ENCODE measurements at regions not wholly inside any gene's neighbourhood (a gene's known extent, or its start where the extent isn't known, plus 50 kb on each side); places are given as distances from the start of the nearest gene placed in this dataset.

DNA sequence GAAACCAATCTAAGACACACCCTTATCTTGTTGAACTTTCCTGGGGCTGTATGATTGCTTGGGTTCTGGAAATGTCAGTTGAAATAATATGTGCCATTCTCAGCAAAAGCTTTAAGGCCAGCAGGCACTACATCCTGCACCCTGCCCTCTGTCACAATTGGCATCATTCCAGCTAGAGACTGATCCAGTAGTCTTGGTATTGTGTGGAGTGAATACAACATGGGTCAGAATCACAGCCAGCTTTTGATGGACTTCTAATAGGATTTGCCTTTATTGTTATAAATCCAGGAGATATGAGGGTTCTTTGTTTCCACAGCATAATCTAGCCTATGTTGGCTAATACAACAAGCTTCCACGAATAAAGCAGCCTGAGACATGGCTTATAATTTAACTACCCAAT is 617.0 kb upstream of the CDH2 start:
- no peak for DNase-seq

DNA sequence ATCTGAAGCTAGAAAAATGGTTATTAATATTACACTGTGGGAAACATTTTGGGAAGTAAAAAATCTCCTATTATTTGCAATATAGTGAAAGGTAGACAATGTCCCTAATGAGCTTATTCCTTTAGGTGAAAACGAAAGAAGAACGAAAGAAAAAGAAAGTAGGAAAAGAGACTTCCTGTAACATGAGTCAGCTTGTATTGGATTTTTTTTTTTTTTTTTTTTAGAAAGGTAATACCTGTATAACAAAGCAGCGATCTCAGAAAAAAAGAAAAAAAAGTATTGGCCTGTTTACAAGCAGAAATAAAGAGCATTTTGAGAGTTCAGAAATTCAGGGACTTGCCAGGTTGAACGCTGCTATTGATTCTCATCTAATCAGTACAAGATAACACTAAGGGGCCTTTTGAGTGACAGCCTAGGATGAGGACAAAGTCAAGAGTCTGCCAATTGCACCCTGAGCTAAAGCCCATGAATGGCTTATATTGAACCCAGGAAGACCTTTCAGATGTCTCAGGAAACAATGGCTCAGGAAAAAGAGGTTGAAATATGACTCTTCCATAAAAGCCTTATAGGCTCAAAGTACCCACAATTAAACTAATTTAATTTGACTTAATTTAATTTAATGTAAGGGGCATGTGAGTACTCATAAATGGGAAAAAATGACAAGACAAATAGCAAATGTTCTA is 615.6 kb upstream of the CDH2 start:
- peak; percentile 40 for DNase-seq

DNA sequence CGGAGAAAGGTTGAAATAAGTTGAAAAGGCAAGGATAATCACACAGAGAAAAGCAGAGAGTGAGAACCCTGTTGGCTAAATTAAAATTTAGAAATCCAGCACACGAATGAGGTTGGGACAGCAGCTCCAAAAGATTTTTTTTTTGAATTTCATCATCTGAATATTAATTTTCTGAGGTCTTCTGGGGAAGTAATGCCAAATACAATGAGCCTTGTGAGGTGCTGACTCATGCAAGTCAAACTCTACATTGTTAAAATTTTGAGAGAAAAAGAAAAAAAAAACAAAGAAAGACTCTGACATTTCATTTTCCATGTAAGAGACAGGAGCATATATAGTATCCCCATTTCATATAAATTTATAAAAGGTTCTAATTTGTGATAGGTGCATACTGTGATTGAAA is 614.2 kb upstream of the CDH2 start:
- no peak for DNase-seq

DNA sequence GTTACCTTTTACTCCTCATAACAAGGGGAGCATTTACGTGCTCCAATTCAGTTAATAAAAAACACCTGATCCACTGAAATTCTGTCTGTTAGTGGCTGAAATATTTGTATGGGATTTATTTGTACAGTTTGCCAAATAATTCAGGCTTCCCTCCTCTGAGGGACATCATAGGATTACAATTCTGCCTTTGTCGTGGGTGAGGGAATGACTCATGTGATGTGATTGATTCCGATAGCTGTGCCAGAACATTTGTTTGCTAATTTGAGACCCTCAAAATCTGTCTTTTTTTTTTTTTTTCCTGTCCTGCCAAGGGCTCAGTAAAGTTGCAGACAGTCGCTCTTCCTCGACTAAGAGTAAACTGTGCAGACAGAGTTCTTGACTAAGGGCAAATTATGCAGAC is 612.6 kb upstream of the CDH2 start:
- no peak for DNase-seq

DNA sequence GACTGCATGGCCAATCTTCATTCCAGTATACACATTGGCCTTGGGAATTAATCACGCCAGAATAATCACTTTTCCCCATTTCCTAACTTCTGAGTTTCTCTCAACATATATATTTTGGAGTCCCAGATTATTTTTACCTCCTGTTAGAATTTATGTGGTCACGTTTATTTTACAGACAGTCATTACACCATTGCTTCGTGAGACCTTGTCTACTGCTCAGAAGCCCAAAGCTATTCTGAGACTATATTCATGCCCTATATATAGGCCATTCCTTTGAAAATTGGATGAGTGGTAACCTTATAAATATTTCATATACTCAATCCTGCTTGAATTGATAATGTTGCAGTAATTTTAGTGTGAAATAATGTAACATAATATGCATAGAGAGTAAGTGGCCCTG is 610.0 kb upstream of the CDH2 start:
- no peak for DNase-seq

DNA sequence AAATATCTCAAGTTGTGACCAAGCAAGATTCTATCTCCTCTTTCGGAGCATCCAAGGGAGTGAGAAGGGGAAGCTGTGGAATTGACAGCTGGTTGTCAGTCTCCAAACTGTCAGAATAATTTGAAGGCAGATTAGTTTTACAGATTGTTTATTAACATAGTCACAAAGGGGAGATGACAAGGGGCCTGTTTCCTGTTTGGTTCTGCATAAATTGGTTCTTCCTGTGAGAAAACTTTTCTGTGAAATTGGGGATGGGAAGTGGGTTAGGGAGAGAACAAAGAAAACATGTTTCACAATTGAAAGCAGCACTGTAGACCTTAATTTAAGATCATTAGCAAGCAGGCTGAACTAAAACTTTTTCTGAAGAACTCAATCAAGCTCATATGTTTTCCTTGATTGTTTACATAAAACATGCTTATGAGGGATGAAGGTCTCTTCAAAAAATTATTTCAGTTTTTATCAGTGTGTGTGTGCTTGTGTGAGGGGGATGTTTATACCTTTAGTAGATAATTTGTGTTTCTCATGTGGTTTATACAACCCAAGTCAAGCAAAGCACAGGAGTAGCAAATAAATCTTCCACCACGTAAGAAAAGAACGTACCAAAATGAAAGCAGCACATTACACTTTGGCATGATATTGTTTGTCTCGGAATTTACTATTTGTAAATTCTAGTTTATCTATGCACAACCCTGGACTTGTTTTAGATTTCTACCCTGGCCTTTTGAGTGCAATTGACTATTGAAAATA is 604.9 kb upstream of the CDH2 start:
- no peak for DNase-seq

DNA sequence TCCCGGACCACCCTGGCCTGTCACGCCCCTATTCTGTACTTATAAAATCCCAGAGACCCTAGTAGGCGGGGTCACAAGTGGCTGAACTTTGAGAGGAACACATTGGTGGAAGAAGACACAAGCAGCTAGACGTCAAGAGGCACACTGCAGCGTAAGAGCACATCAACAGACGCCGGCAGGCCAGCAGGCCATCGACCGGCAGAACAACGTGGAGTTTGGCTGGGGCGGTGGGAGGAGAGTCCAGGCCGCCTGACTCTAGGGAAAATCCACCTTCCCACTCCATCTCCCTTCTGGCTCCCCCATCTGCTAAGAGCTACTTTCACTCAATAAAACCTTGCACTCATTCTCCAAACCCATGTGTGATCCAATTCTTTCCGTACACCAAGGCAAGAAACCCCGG is 601.8 kb upstream of the CDH2 start:
- no peak for DNase-seq

DNA sequence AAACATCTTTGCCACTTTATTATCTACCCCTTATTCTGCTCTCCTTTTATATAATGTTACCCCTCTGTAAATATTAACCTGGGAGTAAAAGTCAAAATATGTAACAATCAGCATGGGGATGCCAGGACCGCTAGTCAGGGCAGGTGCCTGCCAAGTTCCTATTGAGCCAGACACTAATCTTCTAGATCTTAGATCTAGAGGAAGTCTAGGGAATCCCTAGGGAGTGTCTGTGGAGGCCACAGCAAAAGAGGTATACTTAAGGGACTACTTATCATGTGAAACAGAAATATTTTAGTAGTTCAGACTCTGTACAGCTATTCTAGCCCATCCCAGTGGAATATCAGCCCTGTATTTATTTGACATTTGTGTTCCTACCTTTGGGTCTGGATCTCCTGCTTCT is 600.8 kb upstream of the CDH2 start:
- DNase-seq: no peak

DNA sequence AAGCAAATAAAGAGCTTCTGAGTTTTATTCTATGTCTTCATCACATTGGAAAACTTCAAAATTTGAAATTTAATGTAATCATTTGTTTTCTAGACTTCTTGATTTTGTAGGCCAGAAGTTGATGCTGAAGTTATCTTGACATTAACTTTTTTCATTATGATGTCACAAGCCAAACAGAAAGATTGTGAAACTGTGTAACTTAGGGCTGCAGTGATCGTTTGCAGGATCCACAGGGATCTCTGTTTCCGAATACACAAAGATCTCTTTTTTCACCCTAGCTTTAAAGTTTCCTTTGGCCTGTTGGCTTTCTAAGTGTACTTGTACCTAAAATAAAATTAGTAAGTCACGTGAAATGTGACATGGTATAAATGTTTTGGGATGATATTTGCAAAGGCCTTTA is 594.9 kb upstream of the CDH2 start:
- DNase-seq: no peak

DNA sequence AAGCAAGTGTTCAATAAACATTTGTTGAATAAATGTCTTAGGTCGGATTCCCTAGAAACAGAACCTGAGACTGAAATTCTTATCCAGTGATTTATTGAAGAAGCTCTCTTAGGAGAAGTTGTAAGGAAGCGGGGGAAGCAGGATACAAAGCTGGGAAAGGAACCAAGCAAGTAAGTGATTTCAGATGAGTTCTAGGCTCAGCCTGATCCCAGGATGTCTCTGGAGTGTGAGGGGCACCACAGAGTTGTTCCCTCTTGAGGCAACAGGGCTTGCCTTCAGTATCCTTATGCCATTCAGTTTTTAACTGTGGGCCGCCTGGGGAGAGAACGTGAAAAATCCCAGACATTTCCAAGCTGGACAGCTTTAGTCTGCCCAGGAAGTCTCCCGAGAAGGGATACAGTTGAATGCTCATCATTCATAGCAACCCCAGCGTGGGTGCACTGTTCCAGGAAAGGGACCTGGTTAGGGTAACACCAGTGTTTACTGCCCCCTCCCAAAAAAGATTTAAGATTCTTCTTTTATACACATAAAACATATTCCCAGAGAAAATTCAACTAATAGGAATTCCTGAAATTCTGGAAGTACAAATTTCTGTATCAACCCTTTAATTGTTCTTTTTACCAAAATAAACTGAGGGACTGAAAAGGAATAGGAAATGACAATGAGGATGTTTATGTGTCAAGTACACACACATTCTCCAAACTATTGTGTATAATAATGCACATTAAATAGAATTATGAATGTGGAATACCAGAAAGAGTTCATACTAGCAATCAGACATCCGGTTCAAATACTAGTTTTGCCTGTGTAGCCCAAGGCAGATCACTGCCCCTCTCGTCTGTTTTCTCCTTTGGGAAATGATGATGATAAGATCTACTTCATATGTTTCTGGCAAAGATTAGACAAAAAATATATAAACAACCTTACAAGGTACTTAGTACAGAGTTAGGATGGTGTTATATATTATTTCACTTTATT is 592.1 kb upstream of the CDH2 start:
- DNase-seq: no peak

DNA sequence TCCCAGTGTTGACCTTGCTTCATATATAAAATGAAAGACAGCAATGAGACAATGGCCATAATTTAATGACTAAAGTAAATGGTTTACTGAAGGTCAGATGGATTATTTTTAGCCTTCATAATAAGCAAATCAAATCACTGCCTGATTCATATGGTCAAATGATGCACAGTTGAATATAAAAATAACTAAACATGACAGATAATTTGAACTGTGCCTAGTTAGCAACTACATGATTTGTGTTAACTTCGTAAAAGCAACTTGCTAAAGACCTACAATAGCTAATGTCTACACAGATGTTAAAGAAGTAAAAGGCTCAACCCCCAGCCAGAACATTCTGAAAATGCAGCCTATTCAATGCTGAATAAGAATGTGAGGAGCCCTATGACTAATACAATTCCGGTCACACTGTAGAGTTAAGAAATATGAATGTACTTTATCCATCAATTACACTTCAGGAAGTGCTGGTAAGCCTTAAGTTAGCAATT is 590.8 kb upstream of the CDH2 start:
- DNase-seq: no peak

DNA sequence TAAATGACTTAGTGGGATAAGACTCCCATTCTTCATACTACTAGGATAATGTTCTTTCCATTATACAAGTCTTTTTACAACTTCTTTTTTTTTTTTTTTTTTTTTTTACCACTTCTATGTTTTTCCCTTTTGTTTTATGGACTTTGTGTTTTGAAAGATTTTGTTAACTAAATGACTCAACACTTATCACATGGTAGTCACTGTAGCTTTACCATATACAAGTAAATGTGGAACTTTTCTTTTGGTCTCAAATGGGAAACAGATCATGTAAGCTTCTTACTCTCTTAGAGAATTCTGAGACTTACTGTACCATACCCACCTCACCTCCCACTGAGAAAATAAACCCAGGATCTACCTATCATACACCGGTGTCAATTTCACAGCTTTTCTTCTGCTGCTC is 590.3 kb upstream of the CDH2 start:
- DNase-seq: no peak

DNA sequence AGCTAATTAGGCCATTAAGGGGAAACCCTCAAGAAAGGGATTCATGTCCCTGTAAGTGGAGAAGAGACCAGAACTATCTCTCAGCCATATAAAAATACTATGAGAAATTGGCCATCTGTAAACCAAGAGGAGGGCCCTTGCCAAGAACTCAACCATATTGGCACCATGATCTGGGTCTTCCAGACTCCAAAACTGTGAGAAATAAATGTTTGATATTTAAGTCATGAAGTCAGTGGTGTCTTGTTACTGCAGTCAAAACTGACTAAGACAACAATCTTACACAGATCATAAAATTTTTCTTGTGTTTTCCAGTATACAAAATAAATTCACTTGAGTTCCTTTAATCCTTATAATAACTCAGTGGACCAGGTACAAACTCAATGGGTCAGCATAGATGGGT is 589.8 kb upstream of the CDH2 start:
- DNase-seq: no peak

DNA sequence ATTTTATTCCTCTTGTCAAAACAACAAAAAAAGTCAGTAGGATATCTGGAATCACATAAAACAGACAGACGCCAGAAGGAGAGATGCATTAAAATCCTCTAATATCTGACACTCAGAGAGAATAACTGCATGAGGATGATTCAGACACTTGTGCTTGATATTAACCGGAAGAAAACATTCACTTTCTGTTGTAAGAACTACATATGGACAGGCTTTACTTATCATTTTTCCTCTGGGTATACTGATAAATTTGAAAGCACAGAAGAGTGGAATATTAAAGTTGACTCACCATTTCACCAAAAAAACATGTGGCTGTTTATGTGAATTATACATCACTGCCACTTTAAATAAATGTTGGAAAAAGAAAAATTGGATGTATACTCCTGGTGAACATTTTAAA is 589.1 kb upstream of the CDH2 start:
- DNase-seq: no peak

DNA sequence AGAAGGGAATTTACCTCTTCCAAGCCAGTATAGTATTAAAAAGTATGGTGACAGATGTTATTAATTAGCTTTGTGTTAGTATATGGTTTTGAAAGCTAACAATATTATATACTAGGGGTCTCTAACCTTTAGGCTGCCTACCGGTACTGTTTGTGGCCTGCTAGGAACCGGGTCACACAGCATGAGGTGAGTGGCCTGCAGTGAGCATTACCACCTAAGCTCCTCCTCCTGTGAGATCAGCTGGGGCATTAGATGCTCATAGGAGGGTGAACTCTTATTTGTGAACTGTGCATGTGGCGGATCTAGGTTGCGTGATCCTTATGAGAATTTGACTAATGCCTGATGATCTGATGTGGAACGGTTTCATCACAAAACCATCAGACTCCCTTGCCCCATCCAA is 583.4 kb upstream of the CDH2 start:
- DNase-seq: no peak

DNA sequence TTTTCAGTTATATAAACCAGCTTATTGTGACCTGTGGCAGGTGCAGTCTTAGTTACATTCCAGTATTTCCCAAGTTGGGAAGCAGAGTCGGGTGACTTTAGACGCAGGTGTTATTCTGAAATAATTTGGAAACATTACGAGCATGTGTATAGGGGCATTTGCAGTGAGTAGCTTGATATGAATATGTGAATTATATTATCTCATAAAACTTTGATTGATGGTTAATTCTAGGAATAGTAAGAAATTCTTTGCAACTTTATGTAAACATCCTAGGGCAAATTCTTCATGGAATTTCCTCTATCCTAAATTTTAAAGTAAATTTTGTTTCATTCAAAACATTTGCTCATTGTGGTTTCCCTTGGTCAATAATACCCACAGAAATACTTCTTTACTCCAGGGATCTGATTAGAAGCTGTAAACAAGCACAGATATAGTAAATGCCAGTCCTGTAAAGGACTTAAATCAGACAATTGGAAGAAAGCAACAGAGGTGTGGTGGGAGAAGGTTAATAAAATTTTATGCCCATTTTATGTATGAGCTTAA is 580.6 kb upstream of the CDH2 start:
- DNase-seq: no peak

DNA sequence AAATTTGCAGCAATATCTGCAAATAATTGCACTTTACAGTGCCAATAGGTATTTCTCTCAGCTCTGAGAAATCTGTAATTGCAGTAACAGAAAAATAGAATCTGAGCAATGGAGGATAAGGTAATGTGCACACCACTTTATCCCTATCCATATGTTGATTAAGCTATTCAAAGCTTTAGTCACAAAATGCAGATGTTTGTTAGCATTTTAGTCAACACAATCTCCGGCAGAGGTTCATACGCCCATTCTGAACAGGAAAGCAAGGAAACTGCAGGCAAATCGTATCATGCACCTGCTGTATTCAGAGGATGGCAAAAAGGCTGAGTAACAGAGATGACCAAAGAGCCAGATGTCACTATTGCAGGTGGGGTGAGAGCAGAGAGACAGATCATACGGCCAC is 566.2 kb upstream of the CDH2 start:
- no peak for DNase-seq

DNA sequence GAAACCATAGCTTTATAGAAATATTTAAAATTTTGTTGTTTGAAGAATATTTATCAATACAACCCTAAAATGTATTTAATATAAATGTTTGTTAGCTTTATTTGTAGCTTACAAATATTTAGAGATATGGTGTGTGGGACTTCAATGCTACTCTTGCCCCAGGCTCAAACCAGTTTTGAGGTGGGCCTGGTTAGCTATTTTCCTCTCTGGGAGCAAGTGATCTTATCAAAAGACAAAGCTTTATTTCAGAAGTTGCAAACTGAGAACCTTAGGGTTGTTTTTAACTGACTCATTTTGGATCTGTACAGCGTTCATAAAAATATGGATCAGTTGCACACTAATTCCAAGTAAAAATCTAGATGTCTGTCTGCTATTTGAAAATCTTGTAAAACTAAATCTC is 563.6 kb upstream of the CDH2 start:
- DNase-seq: no peak

DNA sequence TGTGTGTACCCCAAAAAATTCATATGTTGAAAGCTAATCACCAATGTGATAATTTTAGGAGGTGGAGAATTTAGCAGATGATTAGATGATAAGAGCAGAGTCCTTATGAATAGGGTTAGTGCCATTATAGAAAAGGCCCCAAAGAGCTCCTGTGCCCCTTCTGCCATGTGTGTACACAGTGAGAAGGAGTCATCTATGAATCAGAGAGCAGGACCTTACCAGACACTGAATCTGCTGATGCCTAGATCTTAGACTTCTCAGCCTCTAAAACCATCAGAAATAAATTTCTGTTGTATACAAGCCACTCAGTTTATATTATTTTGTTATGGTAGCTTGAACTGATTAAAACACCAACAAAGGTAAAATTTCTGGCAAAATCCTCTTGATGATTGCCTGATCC is 560.0 kb upstream of the CDH2 start:
- DNase-seq: no peak

DNA sequence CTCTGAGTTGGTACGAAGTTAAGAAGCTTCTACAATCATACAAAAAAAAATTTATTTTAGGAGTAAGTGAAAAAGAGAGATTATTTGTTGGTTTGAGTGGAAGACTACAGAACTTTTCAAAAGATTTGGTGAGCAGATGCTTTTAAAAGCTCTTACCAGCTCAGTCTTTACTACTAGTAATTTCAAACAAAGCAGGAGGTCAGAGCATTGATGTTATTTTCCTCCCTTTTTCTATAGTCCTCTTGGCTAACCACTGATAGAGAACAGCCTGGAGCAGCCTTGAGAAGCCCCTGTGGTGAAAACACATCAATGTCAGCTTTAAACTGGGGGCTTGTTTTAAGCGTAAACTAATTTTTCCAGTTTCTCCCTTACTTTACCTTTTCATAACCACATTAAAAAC is 559.3 kb upstream of the CDH2 start:
- no peak for DNase-seq

DNA sequence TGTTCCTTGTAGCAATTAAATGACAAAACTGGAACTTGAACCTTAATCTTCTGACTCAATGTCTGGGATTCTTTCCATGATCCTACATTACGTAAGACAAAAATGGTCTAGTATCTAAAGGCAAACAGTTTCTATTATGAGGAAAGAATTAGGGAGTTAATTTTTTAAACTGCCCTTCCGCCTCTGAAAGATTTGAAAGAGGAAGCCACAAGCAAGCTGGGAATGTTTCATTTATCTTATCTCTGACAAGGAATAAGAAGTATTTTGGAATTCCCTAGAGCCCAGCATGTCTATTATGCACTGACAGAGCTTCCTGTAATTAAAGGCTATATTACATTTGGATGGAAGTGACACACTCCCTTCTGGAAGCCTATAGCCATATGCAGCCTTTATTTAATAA is 558.8 kb upstream of the CDH2 start:
- no peak for DNase-seq

DNA sequence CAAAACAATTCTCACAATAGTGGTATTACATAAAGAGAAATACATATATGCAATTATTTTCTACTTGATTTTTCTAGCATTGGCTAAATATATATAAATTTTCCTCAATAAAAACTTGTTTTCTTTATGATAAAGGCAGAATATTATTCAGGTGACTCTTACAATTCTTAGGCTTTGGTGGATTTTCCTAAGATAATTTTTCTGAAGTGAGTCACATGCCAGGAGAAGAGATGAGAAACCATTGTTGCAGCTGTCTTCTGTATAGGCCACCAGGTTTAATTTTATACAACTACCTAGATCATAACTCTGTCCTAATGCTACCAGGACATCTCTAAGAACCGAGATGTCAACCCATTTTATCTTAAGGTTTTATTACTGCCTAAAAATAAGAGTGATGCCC is 552.4 kb upstream of the CDH2 start:
- DNase-seq: no peak

DNA sequence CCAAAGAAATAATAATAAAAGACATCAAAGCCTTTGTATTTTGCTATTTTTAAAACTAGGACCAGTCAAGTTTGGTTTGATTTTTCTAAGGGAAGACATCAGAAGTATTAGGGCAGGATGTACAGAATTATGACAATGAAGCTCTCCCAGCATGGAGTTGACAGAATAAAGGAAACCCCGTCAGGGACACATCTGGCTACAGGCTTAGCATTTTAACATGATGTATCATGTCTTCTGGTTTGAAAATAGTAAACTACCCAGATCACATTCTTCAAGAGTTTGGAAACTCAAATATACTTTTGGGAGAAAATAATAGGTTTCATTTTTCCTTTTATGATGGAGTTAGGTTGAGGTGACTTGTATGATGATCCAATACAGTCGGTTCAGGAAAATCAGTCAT is 552.0 kb upstream of the CDH2 start:
- DNase-seq: no peak

Measured in NCI-H2029 treated with DMSO at 0.1 percent for 48 hours (cell line).